K562 (cell line): ENCODE measurements at regions not wholly inside any gene's neighbourhood (a gene's known extent, or its start where the extent isn't known, plus 50 kb on each side); places are given as distances from the start of the nearest gene placed in this dataset.

ENCODE experiments used
- ATAC-seq: fragments of 200-7000 bp; cut with Tn5 transposase; 3 replicates; pipeline ENCODE4 v1.9.1; 2020; ENCODE audit warnings: moderate library complexity
- BruUV-seq: library from RNA; stranded (reverse); fragments of 400-500 nt; replicated peaks from 2 replicates; lab custom pipeline; 2021; lab: Mats Ljungman, UMichigan
- CTCF ChIA-PET: fragments of 300-600 bp; formaldehyde crosslinking; extraction: SDS; loops from one replicate; lab custom pipeline; 2021; ENCODE audit warnings: low intra/inter-chr PET ratio; lab: Yijun Ruan, JAX
- POLR2A ChIA-PET: fragments of 300-600, 350-650 bp; sonication (Branson Sonifier 250); formaldehyde crosslinking; extraction: SDS; loops from one replicate; lab custom pipeline; 2021; ENCODE audit warnings: antibody characterized with exemption, inconsistent platforms; lab: Yijun Ruan, JAX
- DNase-seq, 4 experiments: peaks; one replicate each; pipeline versions ENCODE4 v3.0.0 to v3.0.0-alpha.2; 2011 to 2018; ENCODE audit warnings: low spot score in 3 of 4, mixed read lengths in 3 of 4; ENCODE audit errors: extremely low read depth in 1 of 4
- FAIRE-seq: peaks from 2 replicates; lab custom pipeline; 2011; peaks lifted over from hg19 to GRCh38; lab: Jason Lieb, UNC
- H2AFZ ChIP-seq: 2 replicates; pipeline ENCODE4 v1.6.0; 2011; ENCODE audit warnings: low read depth, low read length, control low read depth, inconsistent platforms
- H3K27ac ChIP-seq: fragments of 200-600 bp; 3 replicates; pipeline ENCODE4 v1.8.0; 2011; ENCODE audit warnings: low read depth, mild to moderate bottlenecking, control low read depth, inconsistent platforms, low read length, moderate library complexity, mixed read lengths; ENCODE audit errors: extremely low read depth
- H3K27me3 ChIP-seq, 2 experiments: fragments of 300-600 bp in 1 of 2; 2 replicates in 1 of 2; 3 replicates in 1 of 2; pipeline versions ENCODE4 v1.6.0 to v1.8.0; 2011; ENCODE audit warnings: inconsistent platforms in 2 of 2, low read length in 2 of 2, mild to moderate bottlenecking in 1 of 2, mixed read lengths in 1 of 2, moderate library complexity in 1 of 2; ENCODE audit not compliant: control insufficient read depth in 2 of 2, insufficient read depth in 2 of 2
- H3K36me3 ChIP-seq: fragments of 300-600 bp; 3 replicates; pipeline ENCODE4 v1.8.0; 2011; ENCODE audit warnings: mild to moderate bottlenecking, low read length, inconsistent platforms; ENCODE audit not compliant: control insufficient read depth, insufficient read depth
- H3K4me1 ChIP-seq, 2 experiments: fragments of 200-600 bp in 1 of 2; replicated peaks in 1 of 2; 2 replicates in 1 of 2; 3 replicates in 1 of 2; pipeline versions ENCODE4 v1.5.1 to v1.8.0; 2011; ENCODE audit warnings: inconsistent platforms in 2 of 2, low read length in 2 of 2, mild to moderate bottlenecking in 1 of 2, mixed read lengths in 1 of 2, moderate library complexity in 1 of 2; ENCODE audit not compliant: control insufficient read depth in 2 of 2, insufficient read depth in 2 of 2
- H3K4me2 ChIP-seq: 2 replicates; pipeline ENCODE4 v1.6.1; 2011; ENCODE audit warnings: low read length, control low read depth, inconsistent platforms, mixed read lengths; ENCODE audit not compliant: insufficient read depth
- H3K4me3 ChIP-seq: fragments of 200-600 bp; sonication (generic), shearing (Covaris generic); 2 replicates; pipeline ENCODE4 v1.5.1; 2016; ENCODE audit warnings: control low read depth, inconsistent platforms
- H3K79me2 ChIP-seq: fragments of 200-600 bp; 3 replicates; pipeline ENCODE4 v1.8.0; 2011; ENCODE audit warnings: low read length, inconsistent platforms; ENCODE audit not compliant: control insufficient read depth, insufficient read depth
- H3K9ac ChIP-seq, 2 experiments: 2 replicates each; pipeline versions ENCODE4 v1.6.0 to v1.6.1; 2011; ENCODE audit warnings: low read depth in 2 of 2, low read length in 2 of 2, control low read depth in 1 of 2, inconsistent platforms in 1 of 2, mild to moderate bottlenecking in 1 of 2, mixed read lengths in 1 of 2; ENCODE audit not compliant: insufficient read depth in 1 of 2
- H3K9me1 ChIP-seq: one replicate; pipeline ENCODE4 v1.6.0; 2011; ENCODE audit warnings: inconsistent platforms, mild to moderate bottlenecking, low read length, moderate library complexity; ENCODE audit not compliant: control insufficient read depth, insufficient read depth
- H3K9me3 ChIP-seq: replicated peaks from 2 replicates; pipeline ENCODE4 v1.5.1; 2011; ENCODE audit warnings: low read depth, low read length, inconsistent platforms; ENCODE audit not compliant: control insufficient read depth, insufficient read depth
- H4K20me1 ChIP-seq: replicated peaks from 2 replicates; pipeline ENCODE4 v1.6.1; 2011; ENCODE audit warnings: low read length, inconsistent platforms, mixed read lengths; ENCODE audit not compliant: control insufficient read depth, insufficient read depth
- CCAR2 ChIP-seq: fragments of 200-400 bp; formaldehyde crosslinking; IDR thresholded peaks from 2 replicates; pipeline ENCODE4 v1.6.1; 2017; ENCODE audit warnings: mild to moderate bottlenecking, low read depth, low read length
- HNRNPLL ChIP-seq: fragments of 200-400 bp; formaldehyde crosslinking; IDR thresholded peaks from 2 replicates; pipeline ENCODE4 v1.6.1; 2017; ENCODE audit warnings: low read length, low read depth, mild to moderate bottlenecking; ENCODE audit not compliant: poor library complexity, severe bottlenecking
- KLF16 ChIP-seq: IDR thresholded peaks from 2 replicates; pipeline ENCODE4 v1.6.1; 2016; ENCODE audit warnings: antibody characterized with exemption
- MBD2 ChIP-seq: sonication (generic); IDR thresholded peaks from 2 replicates; pipeline ENCODE4 v1.6.1; 2016; ENCODE audit warnings: low read depth, borderline replicate concordance
- NFE2 ChIP-seq: IDR thresholded peaks from 2 replicates; pipeline ENCODE4 v1.6.1; 2014; ENCODE audit warnings: antibody characterized with exemption, low read depth
- NFRKB ChIP-seq: fragments of 450-650 bp; IDR thresholded peaks from 2 replicates; pipeline ENCODE4 v1.6.1; 2016; ENCODE audit warnings: low read depth
- RFX1 ChIP-seq: fragments of 450-650 bp; IDR thresholded peaks from 2 replicates; pipeline ENCODE4 v1.6.1; 2016; ENCODE audit warnings: mild to moderate bottlenecking, moderate library complexity
- SPI1 ChIP-seq: IDR thresholded peaks from 2 replicates; pipeline ENCODE4 v1.6.1; 2011; ENCODE audit warnings: low read depth, low read length, control low read depth, borderline replicate concordance
- WGBS: fragments of 100-300 bp; shearing (Covaris generic); methylation state at CpG from one replicate; pipeline ENCODE4 v1.1.6; 2016; ENCODE audit warnings: low coverage, mixed read lengths; ENCODE audit not compliant: insufficient coverage; ENCODE audit errors: missing lambda C conversion rate; 5-methylcytosine and 5-hydroxymethylcytosine counted together
- in situ Hi-C: fragments of 300-500 bp; cut with MboI; formaldehyde crosslinking; loops from 4 replicates; pipeline ENCODE4 v1.15.0; 2018; ENCODE audit warnings: inconsistent platforms, mixed read lengths
- intact Hi-C: fragments of 100-400 bp; cut with micrococcal nuclease; formaldehyde crosslinking; loops from 2 replicates; pipeline ENCODE4 v1.14.2; 2022
- TF ChIP-seq, protein P1 (sequence below), 2 experiments: fragments of 200-800 bp in 1 of 2; sonication (Bioruptor generic) in 1 of 2; sonication (generic) in 1 of 2; formaldehyde crosslinking in 1 of 2; IDR thresholded peaks in 1 of 2; conservative IDR thresholded peaks in 1 of 2; 2 replicates each; pipeline versions ENCODE4 v1.5.0 to v1.6.1; 2016 to 2020; ENCODE audit warnings: missing compliant biosample characterization in 1 of 2, missing genetic modification characterization in 1 of 2, missing genetic modification reagents in 1 of 2
- TF ChIP-seq, protein P2 (sequence below), 2 experiments: fragments of 450-650 bp in 1 of 2; sonication (generic) in 1 of 2; formaldehyde crosslinking in 1 of 2; IDR thresholded peaks; 2 replicates each; pipeline versions ENCODE4 v1.7.1 to v1.9.0; 2016 to 2022; ENCODE audit warnings: inconsistent platforms in 1 of 2, mild to moderate bottlenecking in 1 of 2, missing genetic modification reagents in 1 of 2
- TF ChIP-seq, protein P3 (sequence below): fragments of 250-450 bp; sonication (Bioruptor Pico); IDR thresholded peaks from 2 replicates; pipeline ENCODE4 v1.4.0; 2020

GRCh38 chr5:125034331-125034730 lies 287.9 kb upstream of the ZNF608 start:
- in situ Hi-C loops = no loop called here
- Histone ChIP-seq H3K36me3 (no peaks in the 10 kb centered on the region), H3K79me2 (no peaks in the 10 kb centered on the region), H3K9me3 (no peaks in the 10 kb centered on the region), H3K4me1 (no peaks in the 10 kb centered on the region), H3K9me1 (no peaks in the 10 kb centered on the region), H3K9ac (no peak overlapping the region), H3K4me2 (no peak overlapping the region), H4K20me1 (no peaks in the 10 kb centered on the region), H3K27me3 (no peaks in the 10 kb centered on the region), H3K27ac (no peak overlapping the region), H2AFZ (no peak overlapping the region), H3K4me3 (no peak overlapping the region)
- ATAC-seq (no peak), FAIRE-seq (no peak), DNase-seq (no peak)
- ChIA-PET CTCF (no interaction called here), POLR2A (interaction anchor here (1.2 kb wide), 1 partner anchor 13 kb away, joined by 3 read pairs; no protein-coding TSS in a partner anchor)
- BruUV-seq = no TSS peak
- intact Hi-C loops = no loop called here
- 0% methylated on average over 5 of the region's 5 CpGs for WGBS
- TF ChIP-seq MBD2 (no peak), RFX1 (no peak), CCAR2 (no peak), HNRNPLL (no peak), KLF16 (no peak), NFRKB (no peak), NFE2 (no peak), SPI1 (no peak)
- TF ChIP-seq, protein P1, sequence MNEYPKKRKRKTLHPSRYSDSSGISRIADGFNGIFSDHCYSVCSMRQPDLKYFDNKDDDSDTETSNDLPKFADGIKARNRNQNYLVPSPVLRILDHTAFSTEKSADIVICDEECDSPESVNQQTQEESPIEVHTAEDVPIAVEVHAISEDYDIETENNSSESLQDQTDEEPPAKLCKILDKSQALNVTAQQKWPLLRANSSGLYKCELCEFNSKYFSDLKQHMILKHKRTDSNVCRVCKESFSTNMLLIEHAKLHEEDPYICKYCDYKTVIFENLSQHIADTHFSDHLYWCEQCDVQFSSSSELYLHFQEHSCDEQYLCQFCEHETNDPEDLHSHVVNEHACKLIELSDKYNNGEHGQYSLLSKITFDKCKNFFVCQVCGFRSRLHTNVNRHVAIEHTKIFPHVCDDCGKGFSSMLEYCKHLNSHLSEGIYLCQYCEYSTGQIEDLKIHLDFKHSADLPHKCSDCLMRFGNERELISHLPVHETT (CRISPR knock-in tag; conservative IDR thresholded peaks at IDR 0.05 in 1 of 2, IDR thresholded peaks at IDR 0.05 in 1 of 2) = no peak
- TF ChIP-seq, protein P2, sequence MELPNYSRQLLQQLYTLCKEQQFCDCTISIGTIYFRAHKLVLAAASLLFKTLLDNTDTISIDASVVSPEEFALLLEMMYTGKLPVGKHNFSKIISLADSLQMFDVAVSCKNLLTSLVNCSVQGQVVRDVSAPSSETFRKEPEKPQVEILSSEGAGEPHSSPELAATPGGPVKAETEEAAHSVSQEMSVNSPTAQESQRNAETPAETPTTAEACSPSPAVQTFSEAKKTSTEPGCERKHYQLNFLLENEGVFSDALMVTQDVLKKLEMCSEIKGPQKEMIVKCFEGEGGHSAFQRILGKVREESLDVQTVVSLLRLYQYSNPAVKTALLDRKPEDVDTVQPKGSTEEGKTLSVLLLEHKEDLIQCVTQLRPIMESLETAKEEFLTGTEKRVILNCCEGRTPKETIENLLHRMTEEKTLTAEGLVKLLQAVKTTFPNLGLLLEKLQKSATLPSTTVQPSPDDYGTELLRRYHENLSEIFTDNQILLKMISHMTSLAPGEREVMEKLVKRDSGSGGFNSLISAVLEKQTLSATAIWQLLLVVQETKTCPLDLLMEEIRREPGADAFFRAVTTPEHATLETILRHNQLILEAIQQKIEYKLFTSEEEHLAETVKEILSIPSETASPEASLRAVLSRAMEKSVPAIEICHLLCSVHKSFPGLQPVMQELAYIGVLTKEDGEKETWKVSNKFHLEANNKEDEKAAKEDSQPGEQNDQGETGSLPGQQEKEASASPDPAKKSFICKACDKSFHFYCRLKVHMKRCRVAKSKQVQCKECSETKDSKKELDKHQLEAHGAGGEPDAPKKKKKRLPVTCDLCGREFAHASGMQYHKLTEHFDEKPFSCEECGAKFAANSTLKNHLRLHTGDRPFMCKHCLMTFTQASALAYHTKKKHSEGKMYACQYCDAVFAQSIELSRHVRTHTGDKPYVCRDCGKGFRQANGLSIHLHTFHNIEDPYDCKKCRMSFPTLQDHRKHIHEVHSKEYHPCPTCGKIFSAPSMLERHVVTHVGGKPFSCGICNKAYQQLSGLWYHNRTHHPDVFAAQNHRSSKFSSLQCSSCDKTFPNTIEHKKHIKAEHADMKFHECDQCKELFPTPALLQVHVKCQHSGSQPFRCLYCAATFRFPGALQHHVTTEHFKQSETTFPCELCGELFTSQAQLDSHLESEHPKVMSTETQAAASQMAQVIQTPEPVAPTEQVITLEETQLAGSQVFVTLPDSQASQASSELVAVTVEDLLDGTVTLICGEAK (IDR thresholded peaks at IDR 0.05) = no peak
- TF ChIP-seq, protein P2 (CRISPR knock-in tag; IDR thresholded peaks at IDR 0.05) = no peak
- TF ChIP-seq, protein P3, sequence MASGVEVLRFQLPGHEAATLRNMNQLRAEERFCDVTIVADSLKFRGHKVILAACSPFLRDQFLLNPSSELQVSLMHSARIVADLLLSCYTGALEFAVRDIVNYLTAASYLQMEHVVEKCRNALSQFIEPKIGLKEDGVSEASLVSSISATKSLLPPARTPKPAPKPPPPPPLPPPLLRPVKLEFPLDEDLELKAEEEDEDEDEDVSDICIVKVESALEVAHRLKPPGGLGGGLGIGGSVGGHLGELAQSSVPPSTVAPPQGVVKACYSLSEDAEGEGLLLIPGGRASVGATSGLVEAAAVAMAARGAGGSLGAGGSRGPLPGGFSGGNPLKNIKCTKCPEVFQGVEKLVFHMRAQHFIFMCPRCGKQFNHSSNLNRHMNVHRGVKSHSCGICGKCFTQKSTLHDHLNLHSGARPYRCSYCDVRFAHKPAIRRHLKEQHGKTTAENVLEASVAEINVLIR (CRISPR knock-in tag) = no peak
